Peyer's patch (tissue), 4 donors: ENCODE measurements at regions not wholly inside any gene's neighbourhood (a gene's known extent, or its start where the extent isn't known, plus 50 kb on each side); places are given as distances from the start of the nearest gene placed in this dataset.

Experiments
- CTCF ChIP-seq, 6 experiments: fragments of 450-650 bp in 4 of 6; fragments of 200-600 bp in 2 of 6; sonication (generic) in 1 of 6; IDR thresholded peaks; one replicate each; pipeline ENCODE4 v1.5.1; 2017 to 2019; ENCODE audit warnings: antibody characterized with exemption in 6 of 6, mild to moderate bottlenecking in 3 of 6, moderate library complexity in 1 of 6
- POLR2A ChIP-seq, 2 donors: fragments of 450-650 bp; IDR thresholded peaks; one replicate each; pipeline ENCODE4 v1.5.1; 2017; ENCODE audit warnings: antibody characterized with exemption in 2 of 2, mild to moderate bottlenecking in 2 of 2, moderate library complexity in 2 of 2

GRCh38 chr14:82270286-82270685 lies 736.6 kb upstream of the SEL1L start:
- no peak for TF ChIP-seq CTCF (IDR thresholded peaks at IDR 0.05)
- no peak for TF ChIP-seq POLR2A (IDR thresholded peaks at IDR 0.05)
